ENCODE measurements at regions not wholly inside any gene's neighbourhood (a gene's known extent, or its start where the extent isn't known, plus 50 kb on each side); places are given as distances from the start of the nearest gene placed in this dataset.

GRCh38 chr21:15653710-15654109 is 76.1 kb upstream of the USP25 start (continued):
- no peak for TF ChIP-seq CENPX (CRISPR knock-in tag; IDR thresholded peaks at IDR 0.05)

GRCh38 chr21:15654171-15654570 is 75.6 kb upstream of the USP25 start:
- Histone ChIP-seq H3K4me1 (ENCODE audit: insufficient read depth, low read length) (peaks cover under 1% of the 10 kb centered on the region), H2AFZ (ENCODE audit: low read length) (no peak overlapping the region), H3K36me3 (replicated peaks in 1 of 2; ENCODE audit: control insufficient read depth in 1 of 2, insufficient read depth in 2 of 2, low read length in 2 of 2) (no peaks in the 10 kb centered on the region), H4K20me1 (ENCODE audit: insufficient read depth, low read length) (no peaks in the 10 kb centered on the region; the same call in 1 of the 2 replicates), H3K9me3 (ENCODE audit: low read length) (no peaks in the 10 kb centered on the region), H3K79me2 (ENCODE audit: insufficient read depth, low read length) (no peaks in the 10 kb centered on the region), H3K9ac (ENCODE audit: insufficient read depth, low read depth, low read length) (no peak overlapping the region), H3K27me3 (ENCODE audit: control insufficient read depth in 1 of 2, insufficient read depth in 2 of 2, low read length in 2 of 2) (no peaks in the 10 kb centered on the region; a peak in 1 of 5 replicates), H3K4me2 (ENCODE audit: low read depth, low read length) (no peak overlapping the region), H3K4me3 (replicated peaks in 1 of 3; ENCODE audit: insufficient read depth in 1 of 3, low read depth in 2 of 3, low read length in 3 of 3) (no peak overlapping the region), H3K27ac (ENCODE audit: extremely low read length, insufficient read depth, low read length) (no peak overlapping the region)
- POLR2A ChIA-PET: no interaction called here
- no peak for DNase-seq (ENCODE audit: low spot score)
- no peak for ATAC-seq
- in situ Hi-C loops (cut with HindIII; ENCODE audit: extremely low pct_ligation_motif_present, low pct_unique_long_range_greater_than_20kb) (no loop called here), intact Hi-C loops (cut with micrococcal nuclease; ENCODE audit: unreplicated experiment) (no loop called here)
- TF ChIP-seq NR2F1 (CRISPR knock-in tag; IDR thresholded peaks at IDR 0.05): no peak
- no peak for TF ChIP-seq PRPF4 (IDR thresholded peaks at IDR 0.05; ENCODE audit: low read depth, low read length, poor library complexity, severe bottlenecking)
- 71% methylated on average over 6 of the region's 6 CpGs for WGBS (ENCODE audit: low lambda C conversion rate)
- CTCF ChIA-PET (ENCODE audit: low intra/inter-chr PET ratio, low total read pairs): no interaction called here
- no TSS peak for BruUV-seq (replicated peaks)
- FAIRE-seq: no peak

- no peak overlapping the region for H3K27ac ChIP-seq (ENCODE audit: extremely low read length, insufficient read depth, low read length)
- H3K4me3 ChIP-seq (replicated peaks in 1 of 3; ENCODE audit: insufficient read depth in 1 of 3, low read depth in 2 of 3, low read length in 3 of 3): peak overlapping the region in 1 of 3 experiments; percentile 8; a peak in 2 of 6 replicates
- ATAC-seq (peak; percentile 100), DNase-seq (ENCODE audit: low spot score) (peak; percentile 42), FAIRE-seq (peak; percentile 75)
- no peaks in the 10 kb centered on the region for H4K20me1 ChIP-seq (ENCODE audit: insufficient read depth, low read length)
- H3K9me3 ChIP-seq (ENCODE audit: low read length): no peaks in the 10 kb centered on the region
- ChIA-PET POLR2A (no interaction called here), CTCF (ENCODE audit: low intra/inter-chr PET ratio, low total read pairs) (no interaction called here)
- no TSS peak for BruUV-seq (replicated peaks)
- H3K27me3 ChIP-seq (ENCODE audit: control insufficient read depth in 1 of 2, insufficient read depth in 2 of 2, low read length in 2 of 2): no peaks in the 10 kb centered on the region; a peak in 1 of 5 replicates
- in situ Hi-C loops (cut with HindIII; ENCODE audit: extremely low pct_ligation_motif_present, low pct_unique_long_range_greater_than_20kb): no loop called here
- peaks cover 16% of the 10 kb centered on the region for H3K4me1 ChIP-seq (ENCODE audit: insufficient read depth, low read length)
- no peaks in the 10 kb centered on the region for H3K36me3 ChIP-seq (replicated peaks in 1 of 2; ENCODE audit: control insufficient read depth in 1 of 2, insufficient read depth in 2 of 2, low read length in 2 of 2)
- no peak overlapping the region for H3K9ac ChIP-seq (ENCODE audit: insufficient read depth, low read depth, low read length)
- no peaks in the 10 kb centered on the region for H3K79me2 ChIP-seq (ENCODE audit: insufficient read depth, low read length)
- H3K4me2 ChIP-seq (ENCODE audit: low read depth, low read length): peak overlapping the region; percentile 57
- WGBS (ENCODE audit: low lambda C conversion rate): 0% methylated on average over 3 of the region's 3 CpGs
- no peak overlapping the region for H2AFZ ChIP-seq (ENCODE audit: low read length)
- intact Hi-C loops (cut with micrococcal nuclease; ENCODE audit: unreplicated experiment): loop anchor here (5.0 kb wide), 1 partner anchor 167 kb away; no protein-coding TSS in a partner anchor
- peak; percentile 56; the same call in 1 of the 2 replicates for TF ChIP-seq HNRNPUL1 (IDR thresholded peaks at IDR 0.05; ENCODE audit: low read depth, low read length)
- TF ChIP-seq ZNF558 (CRISPR knock-in tag; IDR thresholded peaks at IDR 0.05; ENCODE audit: borderline replicate concordance): no peak
- no peak for TF ChIP-seq SOX5 (CRISPR knock-in tag; IDR thresholded peaks at IDR 0.05; ENCODE audit: borderline replicate concordance)
- no peak for TF ChIP-seq MNT (IDR thresholded peaks at IDR 0.05)
- no peak for TF ChIP-seq POLR2AphosphoS5 (IDR thresholded peaks at IDR 0.05; ENCODE audit: low read depth, low read length)
- TF ChIP-seq HINFP (CRISPR knock-in tag; IDR thresholded peaks at IDR 0.05; ENCODE audit: low read depth): no peak
- TF ChIP-seq MAFK (conservative IDR thresholded peaks at IDR 0.05 in 1 of 2, IDR thresholded peaks at IDR 0.05 in 1 of 2; ENCODE audit: low read length in 2 of 2): no peak
- TF ChIP-seq PBX3 (CRISPR knock-in tag; IDR thresholded peaks at IDR 0.05; ENCODE audit: borderline replicate concordance): no peak
- no peak for TF ChIP-seq ZNF782 (CRISPR knock-in tag; IDR thresholded peaks at IDR 0.05; ENCODE audit: borderline replicate concordance)
Measured at GRCh38 chr21:15659753-15660422, 69.9 kb upstream of the USP25 start.
